ENCODE measurements at regions not wholly inside any gene's neighbourhood (a gene's known extent, or its start where the extent isn't known, plus 50 kb on each side); places are given as distances from the start of the nearest gene placed in this dataset.

DNA sequence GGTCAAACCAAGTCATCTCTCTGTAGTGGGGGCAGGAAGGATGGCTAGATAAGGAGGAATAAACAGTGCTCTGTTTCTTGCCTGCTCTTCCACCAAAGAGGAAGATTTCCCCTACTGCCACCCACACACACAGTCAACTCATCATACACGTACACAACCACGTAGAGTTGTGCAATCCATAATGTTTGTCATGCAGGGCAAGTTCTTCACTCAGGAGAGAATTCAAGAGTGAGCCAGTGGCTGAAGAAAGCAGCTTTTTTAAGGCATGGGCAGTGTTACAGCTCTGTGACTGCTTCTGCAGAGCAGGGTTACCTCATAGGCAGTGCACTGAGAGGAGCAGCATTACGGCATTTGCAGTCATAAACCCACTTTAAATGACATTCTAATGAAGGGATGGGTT is 283.0 kb downstream of the RND3 start:
- TF ChIP-seq, protein P1, sequence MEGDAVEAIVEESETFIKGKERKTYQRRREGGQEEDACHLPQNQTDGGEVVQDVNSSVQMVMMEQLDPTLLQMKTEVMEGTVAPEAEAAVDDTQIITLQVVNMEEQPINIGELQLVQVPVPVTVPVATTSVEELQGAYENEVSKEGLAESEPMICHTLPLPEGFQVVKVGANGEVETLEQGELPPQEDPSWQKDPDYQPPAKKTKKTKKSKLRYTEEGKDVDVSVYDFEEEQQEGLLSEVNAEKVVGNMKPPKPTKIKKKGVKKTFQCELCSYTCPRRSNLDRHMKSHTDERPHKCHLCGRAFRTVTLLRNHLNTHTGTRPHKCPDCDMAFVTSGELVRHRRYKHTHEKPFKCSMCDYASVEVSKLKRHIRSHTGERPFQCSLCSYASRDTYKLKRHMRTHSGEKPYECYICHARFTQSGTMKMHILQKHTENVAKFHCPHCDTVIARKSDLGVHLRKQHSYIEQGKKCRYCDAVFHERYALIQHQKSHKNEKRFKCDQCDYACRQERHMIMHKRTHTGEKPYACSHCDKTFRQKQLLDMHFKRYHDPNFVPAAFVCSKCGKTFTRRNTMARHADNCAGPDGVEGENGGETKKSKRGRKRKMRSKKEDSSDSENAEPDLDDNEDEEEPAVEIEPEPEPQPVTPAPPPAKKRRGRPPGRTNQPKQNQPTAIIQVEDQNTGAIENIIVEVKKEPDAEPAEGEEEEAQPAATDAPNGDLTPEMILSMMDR (conservative IDR thresholded peaks at IDR 0.05 in 1 of 2, IDR thresholded peaks at IDR 0.05 in 1 of 2; ENCODE audit: low read depth in 1 of 2, low read length in 2 of 2) = no peak
- no peak for TF ChIP-seq EZH2 (IDR thresholded peaks at IDR 0.05; ENCODE audit: low read length, missing control alignments)

Data from fibroblast of lung (primary cell).